ENCODE measurements at regions not wholly inside any gene's neighbourhood (a gene's known extent, or its start where the extent isn't known, plus 50 kb on each side); places are given as distances from the start of the nearest gene placed in this dataset.
"Not testable (repeated sequence)": the region's sequence is repeated elsewhere in the genome, so short reads cannot be mapped to it uniquely, and the experiment has no call there.

DNA sequence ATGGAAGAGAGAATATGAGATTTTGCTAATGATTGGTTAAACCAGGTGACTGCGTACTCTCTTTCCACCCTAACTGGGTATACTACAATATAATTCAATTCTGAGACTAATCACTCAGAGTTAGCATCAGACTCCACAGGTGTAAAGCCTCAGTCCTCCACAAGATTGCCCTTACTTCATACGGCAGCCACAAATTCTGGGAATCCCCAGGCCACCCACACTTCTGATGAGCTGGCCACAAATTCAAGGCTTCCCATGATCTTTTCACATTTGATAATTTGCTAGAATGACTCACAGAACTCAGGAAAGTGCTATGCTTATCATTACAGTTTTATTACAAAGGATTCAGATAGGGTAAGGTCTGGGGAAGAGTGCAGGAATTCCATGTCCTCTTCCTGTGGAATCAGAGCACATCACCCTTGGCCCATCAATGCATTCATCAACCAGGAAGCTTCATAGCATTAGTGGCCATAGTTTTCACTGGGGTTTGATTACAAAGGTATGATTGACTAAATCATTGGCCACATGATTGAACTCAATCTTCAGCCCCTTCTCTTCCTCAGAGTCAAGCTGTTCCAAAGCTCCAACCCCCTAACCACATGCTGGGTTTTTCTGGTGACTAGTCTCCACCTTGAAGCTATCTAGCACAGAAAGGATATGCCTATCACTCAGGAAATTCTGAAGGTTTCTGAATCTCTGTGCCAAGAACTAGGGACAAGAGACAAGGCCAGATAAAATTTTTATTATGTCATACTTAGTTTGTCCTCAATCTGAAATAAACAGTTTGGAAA, 131.7 kb downstream of the HHIPL2 start:
- DNase-seq (ENCODE audit: low read depth in 4 of 4, low spot score in 2 of 4): no peak

DNA sequence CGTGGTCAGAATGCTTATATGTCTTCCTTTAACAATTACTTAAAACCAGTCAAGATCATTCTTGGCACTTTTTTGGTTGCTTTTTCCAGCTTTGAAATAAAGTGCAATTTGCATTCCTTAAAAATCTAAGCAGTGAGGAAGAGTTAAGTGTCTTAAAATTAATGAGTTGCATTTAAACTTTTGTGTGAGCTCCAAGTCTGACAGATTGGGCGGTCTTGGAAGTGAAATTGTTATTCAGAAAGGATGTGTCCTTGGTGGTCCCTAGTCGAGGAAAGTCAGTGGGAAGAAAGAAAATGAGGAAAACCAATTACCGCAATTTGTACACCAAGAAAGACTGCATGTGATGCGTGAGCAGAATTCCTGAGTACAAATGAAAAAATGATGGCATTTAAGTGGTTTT, 132.5 kb downstream of the HHIPL2 start:
- no peak for DNase-seq (ENCODE audit: low read depth in 4 of 4, low spot score in 2 of 4)

DNA sequence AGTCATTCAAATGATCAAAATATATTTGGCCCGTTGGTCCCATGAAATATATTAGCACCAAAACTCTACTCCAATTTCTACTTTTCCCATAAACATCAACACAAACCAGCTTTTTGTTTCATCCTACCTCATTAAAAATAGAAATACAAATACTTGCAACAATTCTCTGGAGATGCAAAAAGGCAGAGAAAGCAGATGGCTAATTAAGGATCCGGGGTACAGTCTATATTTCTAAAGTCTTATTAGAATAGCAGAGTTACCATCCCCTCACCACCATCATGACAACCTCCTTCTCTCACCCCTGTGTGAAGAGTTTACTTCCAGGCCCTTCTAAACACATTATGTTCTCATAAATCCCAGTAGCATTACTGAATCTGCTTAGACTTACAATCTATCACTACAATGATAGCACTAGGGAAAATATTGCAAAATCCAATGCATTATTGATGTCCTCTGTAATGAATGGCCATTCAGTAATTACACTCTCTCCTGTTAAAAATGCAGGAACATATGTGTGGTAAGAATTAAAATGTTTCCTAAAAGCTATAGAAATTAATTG, 133.8 kb downstream of the HHIPL2 start:
- no peak for DNase-seq (ENCODE audit: low read depth in 4 of 4, low spot score in 2 of 4)

DNA sequence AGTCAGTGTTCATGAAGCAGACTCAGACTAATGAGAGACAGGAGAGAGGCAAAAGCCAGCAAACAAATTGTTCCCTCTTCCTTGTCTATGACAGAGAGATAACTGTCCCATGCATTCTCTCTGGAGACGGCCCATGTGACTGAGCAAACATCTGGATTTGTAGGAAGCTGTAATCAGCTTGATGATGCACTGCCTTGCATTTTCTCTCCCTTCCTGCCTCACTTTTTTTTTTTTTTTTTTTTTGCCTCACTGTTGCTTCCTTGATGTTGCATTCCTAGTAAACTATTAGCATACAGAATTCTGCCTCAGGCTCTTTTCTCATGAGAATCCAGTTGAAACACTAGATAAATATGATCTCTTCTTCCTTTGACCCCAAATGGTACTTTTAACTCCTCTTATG, 134.5 kb downstream of the HHIPL2 start:
- no peak for DNase-seq (ENCODE audit: low read depth in 4 of 4, low spot score in 2 of 4)

DNA sequence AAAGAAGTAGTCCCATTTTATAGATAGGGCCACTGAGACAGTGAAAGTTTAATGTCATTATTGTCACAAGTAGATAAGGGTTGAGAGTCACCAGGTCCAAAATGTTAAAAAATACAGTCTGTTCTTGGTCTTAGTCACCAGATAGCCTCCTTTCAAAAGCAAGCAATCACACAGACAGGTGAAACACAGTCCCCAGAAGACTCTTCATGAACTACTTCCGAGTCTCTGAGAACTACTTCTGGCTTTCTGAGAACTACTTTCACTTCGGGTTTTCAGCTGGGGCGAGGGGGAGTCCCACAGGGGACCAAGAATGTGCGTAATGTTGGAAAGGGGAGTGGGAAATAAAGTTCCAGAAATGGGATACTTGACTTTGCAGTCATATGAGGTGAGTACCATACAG, 143.2 kb downstream of the HHIPL2 start:
- no peak for DNase-seq (ENCODE audit: low read depth in 4 of 4, low spot score in 2 of 4)

DNA sequence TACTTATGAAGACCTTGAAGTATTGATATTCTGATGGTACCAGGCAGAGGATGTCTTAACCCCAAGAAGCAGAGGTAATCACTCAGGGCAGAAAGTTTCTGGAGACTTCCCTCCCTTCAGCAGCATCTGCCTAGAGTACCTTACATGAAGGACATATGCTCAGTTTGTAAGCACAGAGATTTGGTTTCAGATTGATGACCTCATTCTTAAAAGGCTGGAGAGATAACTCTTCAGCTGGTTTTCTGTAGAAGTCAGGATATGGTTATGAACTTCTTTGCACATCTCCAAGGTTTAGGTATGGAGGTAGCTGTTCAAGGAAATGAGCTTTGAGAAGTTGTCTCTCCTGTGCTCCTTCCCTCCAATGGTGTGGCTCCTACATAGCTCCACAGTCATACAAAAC, 148.7 kb downstream of the HHIPL2 start:
- DNase-seq (ENCODE audit: low read depth in 4 of 4, low spot score in 2 of 4): no peak

DNA sequence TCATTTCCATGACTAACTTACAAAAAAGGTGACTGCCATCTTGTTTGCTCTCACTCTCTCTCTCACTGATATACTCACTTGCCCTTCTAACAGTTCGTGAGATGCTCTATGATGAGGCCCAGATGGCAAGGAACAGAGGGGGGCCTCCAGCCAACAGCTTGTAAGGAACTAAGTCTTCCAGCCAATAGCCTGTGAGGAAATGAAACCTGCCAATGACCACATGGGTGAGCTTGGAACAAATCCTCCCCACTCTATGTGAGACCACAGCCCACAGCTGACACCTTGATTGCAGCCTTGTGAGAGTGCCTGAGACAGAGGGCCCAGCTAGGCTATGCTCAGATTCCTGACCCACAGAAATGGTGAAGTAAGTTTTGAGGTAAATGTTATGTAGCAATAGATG, 153.7 kb downstream of the HHIPL2 start:
- DNase-seq (ENCODE audit: low read depth in 4 of 4, low spot score in 2 of 4): no peak

DNA sequence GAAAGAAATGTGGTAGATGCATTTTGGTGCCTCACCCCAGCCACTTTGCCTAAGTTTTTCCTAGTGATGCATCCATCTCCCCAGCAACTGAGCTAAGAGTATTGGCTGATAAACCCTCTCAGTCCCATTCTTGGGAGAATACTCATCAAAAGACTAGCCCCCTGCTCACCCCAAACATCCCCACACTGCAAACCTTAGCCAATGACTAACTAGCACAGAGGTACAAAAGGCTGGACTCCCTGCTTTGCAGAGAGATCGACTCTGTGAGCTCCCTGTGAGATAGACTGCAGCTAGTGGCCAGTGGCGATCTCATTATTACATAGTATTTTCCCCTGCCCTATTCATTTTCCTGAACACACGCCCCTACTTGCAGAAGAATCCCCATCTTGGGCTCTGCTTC, 155.3 kb downstream of the HHIPL2 start:
- DNase-seq (ENCODE audit: low read depth in 4 of 4, low spot score in 2 of 4): no peak

DNA sequence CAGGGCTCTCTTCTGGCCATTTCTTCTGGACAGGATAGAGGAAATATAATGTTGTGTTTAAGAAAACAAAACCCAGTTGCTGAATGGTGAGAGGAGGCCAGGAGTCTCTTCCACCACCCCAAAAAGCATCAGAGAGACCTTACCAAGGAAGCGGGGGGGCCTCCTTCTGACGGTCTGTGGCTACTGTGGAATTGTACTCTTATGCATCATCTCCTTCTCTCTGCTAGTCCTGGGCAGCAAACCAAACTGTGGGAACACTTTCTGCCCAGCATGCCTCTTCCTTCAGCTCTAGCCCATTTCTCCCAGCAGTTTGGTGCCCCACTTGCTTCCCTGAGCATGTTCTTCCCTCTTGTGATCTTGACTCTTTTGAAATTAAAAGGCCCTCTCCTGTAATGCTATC, 157.7 kb downstream of the HHIPL2 start:
- no peak for DNase-seq (ENCODE audit: low read depth in 4 of 4, low spot score in 2 of 4)

DNA sequence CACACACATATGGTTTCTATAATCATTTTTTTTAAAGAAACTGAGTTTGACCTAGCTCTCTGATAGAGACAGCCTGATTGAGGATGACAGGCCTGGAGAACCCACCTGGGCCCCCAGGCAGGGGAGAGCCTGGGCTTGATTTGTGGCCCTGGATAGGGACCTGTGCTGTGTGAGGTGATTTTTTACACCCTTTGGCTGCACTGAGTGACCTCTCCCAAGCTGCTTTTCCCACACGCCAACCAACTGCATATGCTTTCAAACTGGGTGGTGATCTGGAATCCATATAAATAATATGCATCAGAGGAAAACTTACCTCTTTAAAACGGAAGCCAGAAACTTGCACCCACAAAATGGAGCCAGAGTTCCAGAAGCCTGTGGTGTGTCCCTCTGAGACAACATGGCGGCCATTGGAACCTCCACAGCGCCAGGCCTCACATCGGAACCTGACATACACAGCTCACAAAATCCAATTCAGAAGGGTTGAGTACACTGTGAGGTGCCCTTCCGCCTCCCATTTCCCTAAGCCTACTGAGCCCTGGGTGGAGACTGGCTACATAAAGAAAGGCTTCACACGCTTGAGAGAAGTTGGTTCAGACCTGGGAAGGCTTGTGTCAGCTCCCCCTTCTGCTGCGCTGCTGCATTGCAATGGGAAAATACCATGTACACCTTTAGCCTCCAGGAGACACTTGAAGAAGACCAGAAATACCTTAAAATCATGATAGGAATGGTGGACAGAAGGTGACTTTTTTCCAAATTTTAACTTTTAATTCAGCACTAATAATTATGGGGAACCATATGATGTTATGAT, 160.7 kb downstream of the HHIPL2 start:
- no peak for DNase-seq (ENCODE audit: low read depth in 4 of 4, low spot score in 2 of 4)

DNA sequence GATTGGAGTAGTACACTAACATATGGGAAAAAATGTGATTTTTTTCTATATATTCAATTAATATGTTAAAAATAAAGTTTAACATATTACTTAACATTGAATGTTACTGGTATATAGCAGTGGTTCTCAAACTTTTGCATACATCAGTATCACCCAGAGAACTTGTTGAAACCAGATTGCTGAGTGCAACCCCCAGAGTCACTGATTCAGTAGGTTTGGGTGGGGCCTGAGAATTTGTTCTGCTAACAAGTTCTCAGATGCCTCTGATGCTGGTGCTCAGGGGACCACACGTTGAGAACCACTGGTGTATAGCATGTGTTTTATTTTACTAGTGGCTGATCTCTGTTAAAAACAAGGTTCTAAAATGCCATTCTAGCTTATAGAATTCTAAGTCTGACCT, 161.9 kb downstream of the HHIPL2 start:
- DNase-seq (ENCODE audit: low read depth in 4 of 4, low spot score in 2 of 4): no peak

DNA sequence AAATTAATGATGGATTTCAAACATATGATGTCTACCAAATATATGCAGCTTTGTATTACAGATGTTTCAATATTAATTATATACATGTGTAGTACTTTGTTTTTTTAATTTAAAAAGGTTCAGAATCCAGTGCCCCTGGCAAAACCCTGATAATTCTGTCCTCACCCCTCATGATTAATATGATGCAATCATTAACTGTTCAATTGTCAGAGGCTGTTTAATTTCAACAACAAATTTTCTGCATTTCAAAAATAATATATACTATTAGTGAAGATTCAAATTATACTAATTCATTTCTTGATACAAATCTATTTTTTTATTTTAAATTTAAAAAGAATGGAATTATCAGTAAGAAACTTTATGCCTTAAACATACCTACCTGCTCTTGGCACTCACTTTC, 162.6 kb downstream of the HHIPL2 start:
- no peak for DNase-seq (ENCODE audit: low read depth in 4 of 4, low spot score in 2 of 4)

DNA sequence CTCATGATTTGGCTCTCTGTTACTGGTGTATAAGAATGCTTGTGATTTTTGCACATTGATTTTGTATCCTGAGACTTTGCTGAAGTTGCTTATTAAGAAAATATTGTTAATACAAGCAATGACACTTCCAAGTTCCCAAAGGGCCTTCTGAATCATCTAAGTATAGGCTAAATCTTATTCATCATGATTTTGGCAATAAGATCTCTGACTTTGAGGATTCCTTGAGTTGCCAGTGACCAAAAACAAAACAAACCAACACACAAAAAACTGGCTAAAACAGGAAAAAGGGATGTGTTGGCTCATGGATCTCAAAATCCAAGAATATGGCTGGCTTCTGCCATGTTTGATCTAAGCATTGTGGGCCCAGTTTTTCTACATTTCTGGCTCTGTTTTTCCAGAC, 163.4 kb downstream of the HHIPL2 start:
- DNase-seq (ENCODE audit: low read depth in 4 of 4, low spot score in 2 of 4): no peak

DNA sequence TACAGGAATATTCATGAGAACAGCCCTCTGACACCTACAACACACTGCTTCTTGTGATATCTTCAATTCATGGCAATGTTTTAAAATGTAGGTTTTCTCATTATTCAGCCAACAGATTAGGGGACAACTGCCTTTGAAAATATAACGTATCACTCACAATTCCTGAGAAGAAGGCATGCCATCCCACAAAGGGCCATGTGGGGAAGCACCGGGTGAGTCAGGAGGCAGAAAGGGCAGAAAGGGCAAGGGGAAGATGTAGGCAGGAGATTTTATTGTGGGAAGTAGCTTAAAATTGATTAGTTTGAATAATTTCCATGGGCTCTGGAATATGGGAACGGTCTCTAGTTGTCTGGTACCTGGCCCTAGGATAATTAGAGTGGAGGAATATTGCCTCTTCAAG, 165.7 kb downstream of the HHIPL2 start:
- no peak for DNase-seq (ENCODE audit: low read depth in 4 of 4, low spot score in 2 of 4)

DNA sequence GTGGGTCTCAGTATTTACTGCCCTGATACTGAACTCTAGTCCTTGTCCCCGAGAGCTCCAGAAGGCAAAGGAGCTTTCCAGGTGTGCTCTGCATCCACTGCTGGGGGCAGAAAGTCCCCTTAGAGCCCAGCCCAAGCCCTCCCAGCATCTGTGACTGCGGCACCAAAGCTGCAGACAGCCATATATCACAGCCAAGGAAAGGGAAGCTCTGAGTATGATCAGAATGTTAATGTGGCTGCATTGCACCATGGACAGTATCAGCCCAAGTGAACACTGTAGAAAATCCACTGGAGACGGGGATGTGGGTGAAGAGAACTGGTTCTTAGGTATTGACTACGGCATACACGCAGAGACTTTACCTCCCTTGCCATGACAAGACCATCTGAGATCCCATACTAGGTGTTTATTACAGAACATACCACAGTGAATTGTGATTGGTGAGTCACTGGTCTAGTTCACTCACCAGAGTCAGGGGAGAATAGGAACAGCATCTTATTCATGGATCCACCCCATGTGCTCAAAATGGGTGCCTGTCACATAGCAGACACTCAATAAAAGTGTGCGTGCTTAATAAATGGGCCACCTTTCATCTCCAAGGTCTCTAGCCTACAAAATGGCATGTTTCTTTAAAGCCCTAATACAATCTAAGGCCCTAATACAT, 170.3 kb downstream of the HHIPL2 start:
- no peak for DNase-seq (ENCODE audit: low read depth in 4 of 4, low spot score in 2 of 4)

DNA sequence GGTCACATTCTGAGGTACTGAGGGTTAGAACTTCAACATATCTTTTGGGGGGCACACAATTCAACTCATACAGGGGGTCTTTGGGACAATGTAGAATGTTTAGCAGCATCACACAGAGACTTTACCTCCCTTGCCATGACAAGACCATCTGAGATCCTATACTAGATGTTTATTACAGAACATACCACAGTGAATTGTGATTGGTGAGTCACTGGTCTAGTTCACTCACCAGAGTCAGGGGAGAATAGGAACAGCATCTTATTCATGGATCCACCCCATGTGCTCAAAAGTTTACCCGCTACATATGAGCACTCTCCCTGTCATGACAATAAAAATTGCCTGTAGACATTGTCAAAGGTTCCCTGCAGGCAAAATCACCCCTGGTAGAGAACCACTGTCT, 171.1 kb downstream of the HHIPL2 start:
- DNase-seq (ENCODE audit: low read depth in 4 of 4, low spot score in 2 of 4): not testable (repeated sequence)

DNA sequence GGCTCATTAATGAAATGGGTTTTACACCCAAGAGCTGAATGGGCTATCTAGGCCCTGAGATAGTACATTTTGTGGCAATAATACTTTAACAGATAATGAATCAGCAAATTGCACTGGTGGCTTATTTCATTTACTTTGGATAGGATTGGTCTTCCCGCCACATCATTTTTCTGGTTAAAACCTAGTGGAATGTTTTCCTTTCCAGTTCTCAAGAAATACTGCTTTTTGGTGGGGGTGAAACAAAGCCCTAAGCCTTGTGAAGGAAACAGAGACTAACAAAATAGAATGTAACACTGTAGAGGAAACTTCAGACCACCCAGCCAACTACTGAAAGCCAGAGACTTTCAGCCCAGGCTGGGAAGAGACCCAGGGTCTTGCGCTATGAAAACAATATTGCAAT, 172.2 kb downstream of the HHIPL2 start:
- DNase-seq (ENCODE audit: low read depth in 4 of 4, low spot score in 2 of 4): no peak

DNA sequence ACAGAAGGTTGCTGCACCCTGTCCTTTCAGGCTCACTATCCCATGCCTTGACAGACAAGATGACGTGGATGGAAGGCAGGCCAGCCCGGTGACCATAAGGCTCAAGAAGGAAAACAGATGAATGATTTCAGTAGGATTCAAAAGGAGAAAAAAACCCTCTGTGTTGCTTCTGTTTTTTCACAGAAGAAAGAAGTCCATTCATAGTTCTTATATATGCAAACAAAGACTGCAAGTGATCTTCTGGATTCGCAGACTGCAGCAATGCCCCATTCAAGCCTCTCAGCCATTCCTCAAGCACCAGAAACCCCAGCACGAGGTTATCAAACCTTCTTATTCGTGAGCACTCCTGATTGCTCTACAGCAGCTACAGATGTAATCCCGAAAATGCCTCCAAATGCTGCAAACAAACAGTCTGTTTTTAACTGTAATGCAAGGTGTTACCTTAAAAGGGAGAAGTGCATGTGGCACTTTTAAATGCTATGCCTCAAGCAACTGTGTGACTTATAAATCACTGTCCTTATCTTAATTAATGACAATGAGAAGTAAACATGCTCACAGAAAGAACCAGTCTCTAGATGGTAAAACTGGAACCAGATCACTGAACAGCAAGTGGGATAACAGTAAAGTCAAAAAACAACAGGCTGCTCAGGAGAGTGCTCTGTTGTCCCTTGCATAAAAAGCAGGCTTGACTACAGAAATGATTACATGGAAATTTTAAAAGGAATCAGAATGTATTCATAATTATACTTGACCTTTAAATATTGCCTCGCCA, 173.9 kb downstream of the HHIPL2 start:
- DNase-seq (ENCODE audit: low read depth in 4 of 4, low spot score in 2 of 4): no peak

DNA sequence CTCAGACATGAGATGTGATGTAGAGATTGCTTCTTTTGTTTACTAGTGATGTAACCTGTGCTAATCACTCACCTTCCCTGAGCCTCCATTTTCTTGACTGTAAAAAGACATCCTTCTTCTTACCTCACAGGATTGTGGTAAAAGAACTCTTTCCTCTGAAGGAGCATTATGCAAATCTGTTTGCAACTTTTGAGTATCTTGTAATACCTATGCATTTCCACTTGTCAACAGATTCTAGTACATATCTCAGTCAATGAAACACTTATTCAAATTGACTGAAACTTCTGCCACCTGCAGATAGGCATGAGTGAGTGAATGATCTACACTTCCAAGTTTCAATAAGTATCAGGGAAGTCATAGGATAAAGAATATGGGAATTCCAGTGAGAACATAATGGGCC, 174.7 kb downstream of the HHIPL2 start:
- DNase-seq (ENCODE audit: low read depth in 4 of 4, low spot score in 2 of 4): no peak

DNA sequence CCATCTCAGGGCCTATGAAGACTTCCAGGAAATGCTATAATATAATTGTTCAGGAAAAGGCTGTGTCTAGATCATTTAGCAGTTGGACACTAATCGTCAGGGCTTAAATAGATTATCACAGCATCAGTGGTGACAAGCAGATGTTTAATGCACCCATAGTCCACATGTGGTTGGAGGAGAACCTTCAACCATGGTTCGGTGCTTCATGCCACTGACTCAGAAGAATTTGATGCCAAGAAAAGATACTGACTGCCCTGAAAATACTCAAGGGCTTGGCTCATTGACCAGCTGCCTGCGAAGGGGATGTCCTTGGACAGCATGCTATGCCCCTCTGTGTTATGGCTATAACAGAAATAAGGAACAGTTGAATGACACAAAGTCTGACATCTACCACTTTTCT, 175.7 kb downstream of the HHIPL2 start:
- DNase-seq (ENCODE audit: low read depth in 4 of 4, low spot score in 2 of 4): no peak

Data from left renal cortex interstitium (tissue), 4 donors.